Peyer's patch (tissue), 4 donors: ENCODE measurements at regions not wholly inside any gene's neighbourhood (a gene's known extent, or its start where the extent isn't known, plus 50 kb on each side); places are given as distances from the start of the nearest gene placed in this dataset.

Source experiments
- DNase-seq, 3 donors: peaks; one replicate each; pipeline ENCODE4 v3.0.0-alpha.2; 2017 to 2019
- H3K27ac ChIP-seq, 4 donors: fragments of 200-600 bp; sonication (generic); one replicate each; pipeline ENCODE4 v1.5.1; 2016 to 2019
- H3K27me3 ChIP-seq, 2 donors: fragments of 200-600 bp; sonication (generic); one replicate each; pipeline ENCODE4 v1.5.1; 2019
- H3K36me3 ChIP-seq, 3 donors: fragments of 200-600 bp; sonication (generic); one replicate each; pipeline ENCODE4 v1.5.1; 2016 to 2019
- H3K4me1 ChIP-seq, 4 donors: fragments of 200-600 bp; sonication (generic); one replicate each; pipeline ENCODE4 v1.5.1; 2016 to 2019
- H3K4me3 ChIP-seq, 4 donors: fragments of 200-600 bp; sonication (generic); 1 replicate in 3 of 4; 2 replicates in 1 of 4; pipeline ENCODE4 v1.5.1; 2016 to 2019; ENCODE audit warnings: mild to moderate bottlenecking in 1 of 4
- H3K9me3 ChIP-seq, 4 donors: fragments of 200-600 bp; sonication (generic); one replicate each; pipeline ENCODE4 v1.5.1; 2016 to 2019; ENCODE audit warnings: mild to moderate bottlenecking in 1 of 4
- CTCF ChIP-seq, 6 experiments: fragments of 450-650 bp in 4 of 6; fragments of 200-600 bp in 2 of 6; sonication (generic) in 1 of 6; IDR thresholded peaks; one replicate each; pipeline ENCODE4 v1.5.1; 2017 to 2019; ENCODE audit warnings: antibody characterized with exemption in 6 of 6, mild to moderate bottlenecking in 3 of 6, moderate library complexity in 1 of 6
- POLR2A ChIP-seq, 2 donors: fragments of 450-650 bp; IDR thresholded peaks; one replicate each; pipeline ENCODE4 v1.5.1; 2017; ENCODE audit warnings: antibody characterized with exemption in 2 of 2, mild to moderate bottlenecking in 2 of 2, moderate library complexity in 2 of 2

GRCh38 chr10:129107525-129107924, 359.5 kb upstream of the MGMT start:
- no peaks in the 10 kb centered on the region for H3K36me3 ChIP-seq
- no peak for DNase-seq
- TF ChIP-seq POLR2A (IDR thresholded peaks at IDR 0.05) (no peak), CTCF (IDR thresholded peaks at IDR 0.05) (no peak)
- H3K27ac ChIP-seq = no peak overlapping the region
- H3K27me3 ChIP-seq = no peaks in the 10 kb centered on the region
- H3K4me3 ChIP-seq = no peak overlapping the region
- H3K4me1 ChIP-seq = no peaks in the 10 kb centered on the region
- H3K9me3 ChIP-seq = no peaks in the 10 kb centered on the region

- Histone ChIP-seq H3K36me3 (no peaks in the 10 kb centered on the region), H3K27ac (no peak overlapping the region), H3K4me1 (no peaks in the 10 kb centered on the region), H3K9me3 (no peaks in the 10 kb centered on the region), H3K27me3 (no peaks in the 10 kb centered on the region), H3K4me3 (no peak overlapping the region)
- no peak for DNase-seq
- TF ChIP-seq POLR2A (IDR thresholded peaks at IDR 0.05) = no peak
- TF ChIP-seq CTCF (IDR thresholded peaks at IDR 0.05) = no peak
Observed at GRCh38 chr10:129108378-129108777, 358.7 kb upstream of the MGMT start.

- DNase-seq = no peak
- Histone ChIP-seq H3K4me3 (no peak overlapping the region), H3K27ac (no peak overlapping the region), H3K36me3 (no peaks in the 10 kb centered on the region), H3K9me3 (no peaks in the 10 kb centered on the region), H3K27me3 (no peaks in the 10 kb centered on the region), H3K4me1 (no peaks in the 10 kb centered on the region)
- no peak for TF ChIP-seq POLR2A (IDR thresholded peaks at IDR 0.05)
- TF ChIP-seq CTCF (IDR thresholded peaks at IDR 0.05) = no peak
Observed at GRCh38 chr10:129108994-129109393, 358.0 kb upstream of the MGMT start.

GRCh38 chr10:129110780-129111179, 356.3 kb upstream of the MGMT start:
- no peak for DNase-seq
- H3K36me3 ChIP-seq = no peaks in the 10 kb centered on the region
- TF ChIP-seq POLR2A (IDR thresholded peaks at IDR 0.05) (no peak), CTCF (IDR thresholded peaks at IDR 0.05) (no peak)
- H3K4me3 ChIP-seq = no peak overlapping the region
- H3K4me1 ChIP-seq = no peaks in the 10 kb centered on the region
- no peaks in the 10 kb centered on the region for H3K27me3 ChIP-seq
- H3K9me3 ChIP-seq = no peaks in the 10 kb centered on the region
- no peak overlapping the region for H3K27ac ChIP-seq

GRCh38 chr10:129111922-129112321, 355.1 kb upstream of the MGMT start:
- Histone ChIP-seq H3K27me3 (no peaks in the 10 kb centered on the region), H3K9me3 (no peaks in the 10 kb centered on the region), H3K27ac (no peak overlapping the region), H3K4me1 (no peaks in the 10 kb centered on the region), H3K4me3 (no peak overlapping the region), H3K36me3 (no peaks in the 10 kb centered on the region)
- no peak for DNase-seq
- TF ChIP-seq POLR2A (IDR thresholded peaks at IDR 0.05) (no peak), CTCF (IDR thresholded peaks at IDR 0.05) (no peak)

GRCh38 chr10:129114588-129114987, 352.5 kb upstream of the MGMT start:
- no peaks in the 10 kb centered on the region for H3K36me3 ChIP-seq
- no peak overlapping the region for H3K27ac ChIP-seq
- H3K4me3 ChIP-seq = no peak overlapping the region
- no peaks in the 10 kb centered on the region for H3K9me3 ChIP-seq
- H3K4me1 ChIP-seq = no peaks in the 10 kb centered on the region
- DNase-seq = no peak
- no peak for TF ChIP-seq CTCF (IDR thresholded peaks at IDR 0.05)
- TF ChIP-seq POLR2A (IDR thresholded peaks at IDR 0.05) = no peak
- no peaks in the 10 kb centered on the region for H3K27me3 ChIP-seq
